ENCODE measurements at regions not wholly inside any gene's neighbourhood (a gene's known extent, or its start where the extent isn't known, plus 50 kb on each side); places are given as distances from the start of the nearest gene placed in this dataset.

GRCh38 chr13:54709546-54709945 lies 1680.9 kb downstream of the OLFM4 start:
- no peak for TF ChIP-seq CTCF (IDR thresholded peaks at IDR 0.05; ENCODE audit: poor library complexity, severe bottlenecking)
- TF ChIP-seq RAD21 (conservative IDR thresholded peaks at IDR 0.05) = no peak
